GM10248 (cell line): ENCODE measurements at regions not wholly inside any gene's neighbourhood (a gene's known extent, or its start where the extent isn't known, plus 50 kb on each side); places are given as distances from the start of the nearest gene placed in this dataset.

Source experiments
- CTCF ChIA-PET: fragments of 300-600 bp; sonication (Branson Sonifier 250); formaldehyde crosslinking; extraction: SDS; loops from one replicate; lab custom pipeline; 2021; ENCODE audit warnings: antibody characterized with exemption; lab: Yijun Ruan, JAX
- POLR2A ChIA-PET: fragments of 350-650 bp; sonication (Branson Sonifier 250); formaldehyde crosslinking; extraction: SDS; loops from one replicate; lab custom pipeline; 2020; ENCODE audit warnings: antibody characterized with exemption; lab: Yijun Ruan, JAX
- DNase-seq: peaks from one replicate; pipeline ENCODE4 v3.0.0; 2012; ENCODE audit errors: extremely low spot score
- TF ChIP-seq, protein P1 (sequence below): IDR thresholded peaks from 2 replicates; pipeline ENCODE4 v1.5.1; 2012; ENCODE audit warnings: mild to moderate bottlenecking, low read depth; ENCODE audit errors: extremely low read depth, missing control alignments, control extremely low read depth

DNA sequence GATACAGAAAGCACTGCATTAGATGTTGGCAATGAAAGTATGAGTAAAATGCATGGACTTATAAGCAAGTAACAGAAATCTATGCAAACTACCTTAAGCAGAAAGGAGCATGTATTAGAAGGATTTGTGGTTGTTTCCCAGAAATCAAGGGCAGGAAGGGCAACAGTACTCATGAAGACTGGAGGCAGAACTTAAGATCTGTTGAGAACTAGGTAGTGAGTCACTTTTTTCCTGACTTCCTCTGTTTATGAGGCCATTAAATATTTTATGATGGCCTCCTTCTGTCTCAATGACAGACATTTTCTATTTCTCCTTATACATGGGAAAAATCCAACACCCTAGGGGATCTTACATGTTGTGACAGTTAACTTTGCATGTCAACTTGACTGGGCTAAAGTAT, 398.2 kb downstream of the MID1IP1 start:
- TF ChIP-seq, protein P1, sequence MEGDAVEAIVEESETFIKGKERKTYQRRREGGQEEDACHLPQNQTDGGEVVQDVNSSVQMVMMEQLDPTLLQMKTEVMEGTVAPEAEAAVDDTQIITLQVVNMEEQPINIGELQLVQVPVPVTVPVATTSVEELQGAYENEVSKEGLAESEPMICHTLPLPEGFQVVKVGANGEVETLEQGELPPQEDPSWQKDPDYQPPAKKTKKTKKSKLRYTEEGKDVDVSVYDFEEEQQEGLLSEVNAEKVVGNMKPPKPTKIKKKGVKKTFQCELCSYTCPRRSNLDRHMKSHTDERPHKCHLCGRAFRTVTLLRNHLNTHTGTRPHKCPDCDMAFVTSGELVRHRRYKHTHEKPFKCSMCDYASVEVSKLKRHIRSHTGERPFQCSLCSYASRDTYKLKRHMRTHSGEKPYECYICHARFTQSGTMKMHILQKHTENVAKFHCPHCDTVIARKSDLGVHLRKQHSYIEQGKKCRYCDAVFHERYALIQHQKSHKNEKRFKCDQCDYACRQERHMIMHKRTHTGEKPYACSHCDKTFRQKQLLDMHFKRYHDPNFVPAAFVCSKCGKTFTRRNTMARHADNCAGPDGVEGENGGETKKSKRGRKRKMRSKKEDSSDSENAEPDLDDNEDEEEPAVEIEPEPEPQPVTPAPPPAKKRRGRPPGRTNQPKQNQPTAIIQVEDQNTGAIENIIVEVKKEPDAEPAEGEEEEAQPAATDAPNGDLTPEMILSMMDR: no peak
- ChIA-PET POLR2A (no interaction called here), CTCF (no interaction called here)
- DNase-seq: no peak

DNA sequence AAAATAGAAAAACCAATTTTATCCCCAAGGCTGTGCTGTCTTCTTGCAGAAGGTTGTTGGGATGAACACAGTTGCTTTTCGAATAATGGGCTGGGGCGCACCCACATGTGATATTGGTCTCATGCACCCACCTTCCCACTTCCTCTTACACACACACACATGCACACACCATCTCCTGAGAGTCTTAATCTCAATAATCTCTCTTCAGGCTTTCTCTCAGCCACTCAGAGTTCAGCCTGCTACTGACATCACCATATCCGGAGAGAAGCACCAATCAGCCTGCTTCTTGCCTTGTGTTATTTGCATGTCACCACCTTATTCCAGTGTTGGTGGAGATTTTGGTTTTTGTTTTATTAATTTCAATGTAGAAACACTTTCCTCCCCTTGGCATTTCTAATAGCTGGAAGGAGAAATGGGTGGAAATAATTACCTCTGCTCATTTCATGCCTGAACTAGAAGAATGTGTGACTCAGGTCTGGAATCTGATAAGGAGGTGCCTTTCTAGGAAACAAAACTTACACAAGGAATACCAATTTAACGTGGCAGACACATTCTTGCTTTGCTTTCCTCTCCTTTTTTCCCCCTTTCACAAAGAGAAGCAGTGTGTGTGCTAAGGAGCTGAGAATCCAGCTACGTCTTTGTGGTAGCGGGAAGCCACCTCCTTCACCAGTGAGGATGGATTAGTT, 400.2 kb downstream of the MID1IP1 start:
- ChIA-PET CTCF (no interaction called here), POLR2A (no interaction called here)
- TF ChIP-seq, protein P1: no peak
- DNase-seq: no peak

DNA sequence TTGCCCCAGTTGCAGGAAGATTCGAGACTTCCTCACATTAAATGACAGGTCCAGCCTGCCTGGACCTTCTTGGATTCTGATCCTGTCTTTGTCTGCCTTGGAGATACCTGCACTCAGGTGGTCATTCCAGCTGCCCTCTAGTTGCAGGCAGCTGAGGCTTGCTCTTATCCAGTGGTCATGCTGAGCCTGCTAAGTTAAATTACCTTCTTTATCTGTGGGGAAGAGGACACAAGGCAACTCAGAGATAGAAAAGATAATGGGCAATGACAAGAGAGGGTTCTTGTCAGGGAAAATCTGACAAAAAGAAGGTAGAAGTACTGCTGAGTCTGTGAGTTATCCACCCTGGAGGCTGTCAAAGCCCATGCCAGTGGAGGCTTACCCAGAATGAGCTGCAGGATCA, 401.4 kb downstream of the MID1IP1 start:
- CTCF ChIA-PET: no interaction called here
- DNase-seq: no peak
- TF ChIP-seq, protein P1: no peak
- POLR2A ChIA-PET: interaction anchor here (0.7 kb wide), 1 partner anchor 901 kb away, joined by 3 read pairs; no protein-coding TSS in a partner anchor

DNA sequence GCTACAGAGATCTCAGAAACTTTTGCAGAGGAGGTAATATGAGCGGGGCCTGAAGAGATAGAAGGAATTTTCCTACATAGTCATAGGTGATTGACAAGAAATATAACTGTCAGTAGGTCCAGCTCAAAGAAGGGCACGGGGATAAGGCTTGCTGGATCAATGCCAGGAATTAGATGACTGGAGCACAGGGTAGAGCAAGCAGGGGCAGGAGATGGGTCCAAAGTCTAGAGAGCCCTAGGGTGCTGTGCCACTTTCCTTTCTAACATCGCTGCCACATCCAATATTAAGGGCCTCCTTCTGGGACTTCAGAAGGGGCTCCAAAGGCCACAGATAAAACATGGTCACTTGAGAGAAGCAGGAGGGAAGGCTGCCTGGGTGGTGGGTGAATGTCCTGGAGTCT, 402.2 kb downstream of the MID1IP1 start:
- ChIA-PET CTCF (no interaction called here), POLR2A (no interaction called here)
- no peak for DNase-seq
- TF ChIP-seq, protein P1: no peak

DNA sequence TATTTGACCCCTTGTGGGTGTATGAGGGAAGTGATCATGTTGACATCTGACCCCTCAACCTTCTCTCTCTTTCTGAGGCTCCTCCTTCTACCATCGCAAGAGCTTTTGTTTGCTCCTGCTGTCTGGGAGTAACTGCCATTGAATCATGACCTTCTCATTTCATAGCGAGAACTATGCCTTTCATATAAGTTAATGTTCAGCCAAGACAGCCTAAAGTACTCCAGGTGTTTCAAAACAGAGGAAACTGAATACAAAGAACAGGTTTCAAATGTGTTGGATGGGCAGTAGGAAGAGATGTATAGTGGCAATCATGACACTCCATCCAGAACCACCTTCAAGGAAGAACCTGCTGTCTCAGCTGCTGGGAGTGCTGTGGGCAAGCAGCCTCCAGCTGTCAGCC, 403.1 kb downstream of the MID1IP1 start:
- ChIA-PET POLR2A (no interaction called here), CTCF (no interaction called here)
- DNase-seq: no peak
- TF ChIP-seq, protein P1: no peak

DNA sequence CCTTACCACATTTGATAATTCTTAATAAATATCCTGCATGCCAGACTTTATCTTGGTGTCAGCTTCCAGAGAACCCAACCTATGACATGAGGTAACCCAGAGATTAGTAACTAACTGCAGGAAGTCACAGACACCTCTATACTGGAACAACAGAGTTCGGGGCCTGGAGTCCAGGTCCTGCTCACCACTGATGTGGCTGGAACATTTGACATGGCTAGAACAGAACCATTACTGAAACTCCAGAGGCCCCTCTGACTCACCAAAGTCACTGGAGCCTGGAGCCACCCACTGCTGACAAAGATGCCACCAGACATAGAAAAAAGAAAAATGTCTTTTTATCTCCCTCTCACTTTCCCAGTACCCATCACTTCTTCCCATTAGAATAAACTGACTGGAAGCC, 403.7 kb downstream of the MID1IP1 start:
- DNase-seq: peak; percentile 5
- ChIA-PET POLR2A (no interaction called here), CTCF (no interaction called here)
- TF ChIP-seq, protein P1: no peak
